CD8-positive, alpha-beta memory T cell (primary cell): ENCODE measurements at regions not wholly inside any gene's neighbourhood (a gene's known extent, or its start where the extent isn't known, plus 50 kb on each side); places are given as distances from the start of the nearest gene placed in this dataset.

ENCODE experiments used
- CTCF ChIA-PET: fragments of 350-600 bp; sonication (Branson Sonifier 250); formaldehyde crosslinking; loops from one replicate; lab custom pipeline; 2021; ENCODE audit warnings: antibody characterized with exemption; lab: Charles Lee
- POLR2A ChIA-PET: fragments of 350-600 bp; sonication (Branson Sonifier 250); formaldehyde crosslinking; loops from one replicate; lab custom pipeline; 2021; ENCODE audit warnings: antibody characterized with exemption; lab: Charles Lee
- DNase-seq, 5 donors: peaks; one replicate each; pipeline versions ENCODE4 v3.0.0 to v3.0.0-alpha.2; 2020 to 2022; ENCODE audit warnings: mixed read lengths in 1 of 5
- H3K27ac ChIP-seq: one replicate; pipeline ENCODE4 v1.7.0; 2013; ENCODE audit warnings: low read depth, mild to moderate bottlenecking, low read length, moderate library complexity
- H3K27me3 ChIP-seq: 2 replicates; pipeline ENCODE4 v1.7.0; 2013; ENCODE audit warnings: low read length, mild to moderate bottlenecking; ENCODE audit not compliant: insufficient read depth, poor library complexity, severe bottlenecking
- H3K36me3 ChIP-seq: 2 replicates; pipeline ENCODE4 v1.7.0; 2013; ENCODE audit warnings: mild to moderate bottlenecking, low read length, moderate library complexity; ENCODE audit not compliant: insufficient read depth
- H3K4me1 ChIP-seq: 2 replicates; pipeline ENCODE4 v1.7.0; 2013; ENCODE audit warnings: mild to moderate bottlenecking, low read length, moderate library complexity; ENCODE audit not compliant: insufficient read depth
- H3K4me3 ChIP-seq: 2 replicates; pipeline ENCODE4 v1.7.0; 2013; ENCODE audit warnings: mild to moderate bottlenecking, low read length
- H3K9me3 ChIP-seq: 2 replicates; pipeline ENCODE4 v1.7.0; 2013; ENCODE audit warnings: mild to moderate bottlenecking, low read length
- H3K27ac Mint-ChIP-seq, 8 donors: one replicate each; pipeline ENCODE4 v1.8.0; 2020 to 2021; ENCODE audit warnings: mixed read lengths in 8 of 8, mild to moderate bottlenecking in 6 of 8, inconsistent platforms in 3 of 8, moderate library complexity in 3 of 8
- H3K27me3 Mint-ChIP-seq, 2 donors: one replicate each; pipeline ENCODE4 v1.8.0; 2020 to 2021; ENCODE audit warnings: mixed read lengths in 2 of 2, mild to moderate bottlenecking in 1 of 2, moderate library complexity in 1 of 2
- H3K36me3 Mint-ChIP-seq, 3 donors: one replicate each; pipeline ENCODE4 v1.8.0; 2020 to 2021; ENCODE audit warnings: mixed read lengths in 3 of 3, inconsistent platforms in 1 of 3, mild to moderate bottlenecking in 1 of 3
- H3K4me1 Mint-ChIP-seq, 3 donors: one replicate each; pipeline ENCODE4 v1.8.0; 2020 to 2021; ENCODE audit warnings: mixed read lengths in 3 of 3, inconsistent platforms in 1 of 3, mild to moderate bottlenecking in 1 of 3
- H3K4me3 Mint-ChIP-seq, 7 donors: one replicate each; pipeline ENCODE4 v1.8.0; 2020 to 2021; ENCODE audit warnings: mixed read lengths in 7 of 7, mild to moderate bottlenecking in 6 of 7, moderate library complexity in 4 of 7, inconsistent platforms in 2 of 7
- H3K9me3 Mint-ChIP-seq, 5 donors: one replicate each; pipeline ENCODE4 v1.8.0; 2020 to 2022; ENCODE audit warnings: mixed read lengths in 5 of 5, mild to moderate bottlenecking in 3 of 5, moderate library complexity in 2 of 5, inconsistent platforms in 1 of 5

- Histone ChIP-seq H3K4me3 (no peak overlapping the region), H3K27ac (no peak overlapping the region), H3K4me1 (no peaks in the 10 kb centered on the region), H3K27me3 (no peaks in the 10 kb centered on the region), H3K9me3 (no peaks in the 10 kb centered on the region), H3K36me3 (no peaks in the 10 kb centered on the region)
- no peaks in the 10 kb centered on the region for H3K27me3 Mint-ChIP-seq
- H3K4me1 Mint-ChIP-seq = no peaks in the 10 kb centered on the region
- CTCF ChIA-PET = no interaction called here
- no peak overlapping the region for H3K4me3 Mint-ChIP-seq
- no peak for DNase-seq
- no peak overlapping the region for H3K27ac Mint-ChIP-seq
- POLR2A ChIA-PET = no interaction called here
- H3K9me3 Mint-ChIP-seq = peaks cover 0 to 4% (median 0%) of the 10 kb centered on the region in 5 donors
- H3K36me3 Mint-ChIP-seq = no peaks in the 10 kb centered on the region
Observed at GRCh38 chr9:117979914-117980313, 275.7 kb downstream of the TLR4 start.

GRCh38 chr9:117987945-117988344, 283.7 kb downstream of the TLR4 start:
- Histone ChIP-seq H3K27ac (no peak overlapping the region), H3K9me3 (no peaks in the 10 kb centered on the region), H3K4me3 (no peak overlapping the region), H3K27me3 (no peaks in the 10 kb centered on the region), H3K4me1 (no peaks in the 10 kb centered on the region), H3K36me3 (no peaks in the 10 kb centered on the region)
- H3K27ac Mint-ChIP-seq = no peak overlapping the region
- ChIA-PET CTCF (no interaction called here), POLR2A (no interaction called here)
- H3K4me3 Mint-ChIP-seq = no peak overlapping the region
- no peaks in the 10 kb centered on the region for H3K27me3 Mint-ChIP-seq
- peaks cover 0 to 6% (median 0%) of the 10 kb centered on the region in 5 donors for H3K9me3 Mint-ChIP-seq
- DNase-seq = no peak
- H3K4me1 Mint-ChIP-seq = no peaks in the 10 kb centered on the region
- no peaks in the 10 kb centered on the region for H3K36me3 Mint-ChIP-seq

GRCh38 chr9:117992006-117992405, 287.8 kb downstream of the TLR4 start:
- no peak overlapping the region for H3K27ac ChIP-seq
- H3K4me1 ChIP-seq = no peaks in the 10 kb centered on the region
- ChIA-PET POLR2A (no interaction called here), CTCF (interaction anchor here (1.0 kb wide), 1 partner anchor 8 kb away, joined by 3 read pairs; no protein-coding TSS in a partner anchor)
- H3K4me3 ChIP-seq = no peak overlapping the region
- no peaks in the 10 kb centered on the region for H3K27me3 ChIP-seq
- H3K36me3 Mint-ChIP-seq = no peaks in the 10 kb centered on the region
- peaks cover 0 to 4% (median 0%) of the 10 kb centered on the region in 5 donors for H3K9me3 Mint-ChIP-seq
- H3K27ac Mint-ChIP-seq = no peak overlapping the region
- no peaks in the 10 kb centered on the region for H3K4me1 Mint-ChIP-seq
- H3K36me3 ChIP-seq = no peaks in the 10 kb centered on the region
- H3K4me3 Mint-ChIP-seq = no peak overlapping the region
- H3K27me3 Mint-ChIP-seq = peaks cover 0 to 5% of the 10 kb centered on the region in 2 donors
- no peak for DNase-seq
- no peaks in the 10 kb centered on the region for H3K9me3 ChIP-seq

- H3K27me3 Mint-ChIP-seq = peaks cover 0 to 5% of the 10 kb centered on the region in 2 donors
- no peaks in the 10 kb centered on the region for H3K36me3 Mint-ChIP-seq
- CTCF ChIA-PET = no interaction called here
- H3K27ac Mint-ChIP-seq = no peak overlapping the region
- Histone ChIP-seq H3K27me3 (no peaks in the 10 kb centered on the region), H3K4me1 (no peaks in the 10 kb centered on the region), H3K9me3 (no peaks in the 10 kb centered on the region), H3K27ac (no peak overlapping the region), H3K36me3 (no peaks in the 10 kb centered on the region), H3K4me3 (no peak overlapping the region)
- POLR2A ChIA-PET = no interaction called here
- H3K4me1 Mint-ChIP-seq = no peaks in the 10 kb centered on the region
- DNase-seq = no peak
- peaks cover 0 to 6% (median 3%) of the 10 kb centered on the region in 5 donors for H3K9me3 Mint-ChIP-seq
- no peak overlapping the region for H3K4me3 Mint-ChIP-seq
Observed at GRCh38 chr9:118000581-118000980, 296.4 kb downstream of the TLR4 start.

DNA sequence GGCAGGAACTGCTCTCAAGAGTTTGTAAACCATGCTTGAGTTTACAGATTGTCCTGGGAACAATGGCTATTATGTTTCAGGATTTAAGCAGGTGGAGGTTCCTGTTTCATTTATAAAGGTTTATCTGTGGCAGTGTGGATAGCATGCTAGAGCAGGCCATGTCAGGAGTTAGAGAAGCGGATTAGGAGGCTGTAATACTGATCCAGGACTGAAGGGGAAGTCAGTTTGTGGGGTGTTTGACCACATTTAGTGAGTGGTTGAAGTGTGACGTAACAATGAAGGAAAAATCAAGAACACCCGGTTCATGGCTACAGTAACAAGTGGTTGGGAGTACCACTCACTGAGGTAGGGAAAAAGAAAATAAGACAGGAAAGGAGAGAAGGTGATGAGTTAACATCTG, 299.0 kb downstream of the TLR4 start:
- Histone ChIP-seq H3K9me3 (no peaks in the 10 kb centered on the region), H3K27ac (no peak overlapping the region), H3K4me1 (no peaks in the 10 kb centered on the region), H3K4me3 (no peak overlapping the region), H3K27me3 (no peaks in the 10 kb centered on the region), H3K36me3 (no peaks in the 10 kb centered on the region)
- H3K27ac Mint-ChIP-seq = no peak overlapping the region
- DNase-seq = no peak
- CTCF ChIA-PET = no interaction called here
- H3K27me3 Mint-ChIP-seq = no peaks in the 10 kb centered on the region
- POLR2A ChIA-PET = no interaction called here
- peaks cover 0 to 6% (median 3%) of the 10 kb centered on the region in 5 donors for H3K9me3 Mint-ChIP-seq
- H3K36me3 Mint-ChIP-seq = no peaks in the 10 kb centered on the region
- H3K4me1 Mint-ChIP-seq = no peaks in the 10 kb centered on the region
- H3K4me3 Mint-ChIP-seq = no peak overlapping the region

- Histone ChIP-seq H3K27me3 (no peaks in the 10 kb centered on the region), H3K27ac (no peak overlapping the region), H3K9me3 (no peaks in the 10 kb centered on the region), H3K4me1 (no peaks in the 10 kb centered on the region), H3K4me3 (no peak overlapping the region), H3K36me3 (no peaks in the 10 kb centered on the region)
- POLR2A ChIA-PET = no interaction called here
- Mint-ChIP-seq H3K4me1 (no peaks in the 10 kb centered on the region), H3K27ac (no peak overlapping the region), H3K9me3 (peaks cover 0 to 4% (median 0%) of the 10 kb centered on the region in 5 donors), H3K27me3 (no peaks in the 10 kb centered on the region), H3K4me3 (no peak overlapping the region), H3K36me3 (no peaks in the 10 kb centered on the region)
- CTCF ChIA-PET = no interaction called here
- DNase-seq = no peak
Observed at GRCh38 chr9:118008246-118008645, 304.0 kb downstream of the TLR4 start.

GRCh38 chr9:118009614-118010013, 305.4 kb downstream of the TLR4 start:
- DNase-seq = no peak
- POLR2A ChIA-PET = no interaction called here
- H3K4me3 ChIP-seq = no peak overlapping the region
- no peaks in the 10 kb centered on the region for H3K4me1 ChIP-seq
- no peak overlapping the region for H3K27ac Mint-ChIP-seq
- no peaks in the 10 kb centered on the region for H3K9me3 ChIP-seq
- H3K4me3 Mint-ChIP-seq = no peak overlapping the region
- H3K4me1 Mint-ChIP-seq = no peaks in the 10 kb centered on the region
- H3K36me3 Mint-ChIP-seq = no peaks in the 10 kb centered on the region
- no peaks in the 10 kb centered on the region for H3K27me3 ChIP-seq
- CTCF ChIA-PET = no interaction called here
- no peaks in the 10 kb centered on the region for H3K36me3 ChIP-seq
- H3K27ac ChIP-seq = no peak overlapping the region
- H3K27me3 Mint-ChIP-seq = no peaks in the 10 kb centered on the region
- peaks cover 0 to 6% (median 0%) of the 10 kb centered on the region in 5 donors for H3K9me3 Mint-ChIP-seq

GRCh38 chr9:118017607-118018122, 313.5 kb downstream of the TLR4 start:
- no peaks in the 10 kb centered on the region for H3K4me1 ChIP-seq
- no peaks in the 10 kb centered on the region for H3K36me3 ChIP-seq
- H3K4me3 ChIP-seq = no peak overlapping the region
- CTCF ChIA-PET = no interaction called here
- no peak overlapping the region for H3K27ac ChIP-seq
- Mint-ChIP-seq H3K4me1 (no peaks in the 10 kb centered on the region), H3K9me3 (peaks cover 0 to 12% (median 7%) of the 10 kb centered on the region in 5 donors), H3K27me3 (peaks cover 0 to 1% of the 10 kb centered on the region in 2 donors), H3K27ac (no peak overlapping the region), H3K36me3 (no peaks in the 10 kb centered on the region), H3K4me3 (no peak overlapping the region)
- no peaks in the 10 kb centered on the region for H3K27me3 ChIP-seq
- POLR2A ChIA-PET = no interaction called here
- no peak for DNase-seq
- H3K9me3 ChIP-seq = no peaks in the 10 kb centered on the region
